H9 (cell line): ENCODE measurements at regions not wholly inside any gene's neighbourhood (a gene's known extent, or its start where the extent isn't known, plus 50 kb on each side); places are given as distances from the start of the nearest gene placed in this dataset.

Source experiments
- DNase-seq: peaks from one replicate; pipeline ENCODE4 v3.0.0-alpha.2; 2017
- H2AFZ ChIP-seq: one replicate; pipeline ENCODE4 v1.6.1; 2013; ENCODE audit warnings: mild to moderate bottlenecking, low read length, control low read depth, moderate library complexity
- H2AK5ac ChIP-seq: 2 replicates; pipeline ENCODE4 v1.6.1; 2013; ENCODE audit warnings: low read length, control low read depth, mixed read lengths; ENCODE audit not compliant: insufficient read length
- H2BK120ac ChIP-seq: one replicate; pipeline ENCODE4 v1.6.1; 2013; ENCODE audit warnings: low read depth, mild to moderate bottlenecking, low read length, control low read depth, inconsistent platforms; ENCODE audit not compliant: poor library complexity, severe bottlenecking
- H2BK12ac ChIP-seq: 2 replicates; pipeline ENCODE4 v1.6.1; 2013; ENCODE audit warnings: low read length, control low read depth, mixed read lengths, low read depth; ENCODE audit not compliant: insufficient read length
- H2BK15ac ChIP-seq: 2 replicates; pipeline ENCODE4 v1.6.1; 2013; ENCODE audit warnings: low read depth, low read length, control low read depth
- H2BK20ac ChIP-seq: one replicate; pipeline ENCODE4 v1.6.1; 2013; ENCODE audit warnings: low read depth, mild to moderate bottlenecking, low read length, control low read depth, inconsistent platforms; ENCODE audit not compliant: poor library complexity, severe bottlenecking
- H2BK5ac ChIP-seq: 2 replicates; pipeline ENCODE4 v1.6.1; 2013; ENCODE audit warnings: low read length, control low read depth, mixed read lengths; ENCODE audit not compliant: insufficient read length
- H3K14ac ChIP-seq: 2 replicates; pipeline ENCODE4 v1.6.1; 2013; ENCODE audit warnings: low read length, control low read depth; ENCODE audit not compliant: insufficient read depth
- H3K18ac ChIP-seq: 2 replicates; pipeline ENCODE4 v1.6.1; 2013; ENCODE audit warnings: low read depth, mild to moderate bottlenecking, mixed read lengths, low read length, control low read depth; ENCODE audit not compliant: insufficient read length
- H3K23ac ChIP-seq: 2 replicates; pipeline ENCODE4 v1.6.1; 2013; ENCODE audit warnings: low read length, control low read depth, mixed read lengths, low read depth; ENCODE audit not compliant: insufficient read length
- H3K23me2 ChIP-seq: 2 replicates; pipeline ENCODE4 v1.6.1; 2013; ENCODE audit warnings: low read depth, mild to moderate bottlenecking, mixed read lengths, low read length, control low read depth; ENCODE audit not compliant: insufficient read length, poor library complexity, severe bottlenecking
- H3K27ac ChIP-seq: 2 replicates; pipeline ENCODE4 v1.5.1; 2013; ENCODE audit warnings: low read length, control low read depth, mixed read lengths, low read depth; ENCODE audit not compliant: insufficient read length
- H3K27me3 ChIP-seq: 2 replicates; pipeline ENCODE4 v1.6.1; 2013; ENCODE audit warnings: low read length, control low read depth, inconsistent platforms; ENCODE audit not compliant: insufficient read depth
- H3K4ac ChIP-seq: 2 replicates; pipeline ENCODE4 v1.6.1; 2013; ENCODE audit warnings: low read depth, mild to moderate bottlenecking, control low read depth, inconsistent platforms, low read length, moderate library complexity
- H3K4me1 ChIP-seq: 2 replicates; pipeline ENCODE4 v1.6.1; 2013; ENCODE audit warnings: low read length, control low read depth, inconsistent platforms; ENCODE audit not compliant: insufficient read depth
- H3K4me2 ChIP-seq: 2 replicates; pipeline ENCODE4 v1.6.1; 2013; ENCODE audit warnings: low read length, control low read depth, mixed read lengths; ENCODE audit not compliant: insufficient read length, insufficient read depth
- H3K56ac ChIP-seq: 2 replicates; pipeline ENCODE4 v1.6.1; 2013; ENCODE audit warnings: low read depth, mild to moderate bottlenecking, mixed read lengths, low read length, control low read depth; ENCODE audit not compliant: insufficient read length
- H3K79me1 ChIP-seq: 2 replicates; pipeline ENCODE4 v1.6.1; 2013; ENCODE audit warnings: low read depth, mild to moderate bottlenecking, moderate library complexity, low read length, control low read depth, inconsistent platforms; ENCODE audit not compliant: insufficient read depth, poor library complexity, severe bottlenecking
- H3K79me2 ChIP-seq: 2 replicates; pipeline ENCODE4 v1.6.1; 2013; ENCODE audit warnings: low read length, control low read depth, inconsistent platforms; ENCODE audit not compliant: insufficient read depth
- H3K9ac ChIP-seq: 2 replicates; pipeline ENCODE4 v1.6.1; 2013; ENCODE audit warnings: low read length, control low read depth, mixed read lengths; ENCODE audit not compliant: insufficient read length; ENCODE audit errors: extremely low read depth
- H3K9me3 ChIP-seq: one replicate; pipeline ENCODE4 v1.6.1; 2013; ENCODE audit warnings: low read depth, low read length, inconsistent platforms; ENCODE audit not compliant: control insufficient read depth
- H3T11ph ChIP-seq: one replicate; pipeline ENCODE4 v1.6.1; 2013; ENCODE audit warnings: mild to moderate bottlenecking, low read length, control low read depth, inconsistent platforms
- H4K20me1 ChIP-seq: one replicate; pipeline ENCODE4 v1.6.1; 2013; ENCODE audit not compliant: control insufficient read depth, insufficient read length, insufficient read depth
- H4K5ac ChIP-seq: 2 replicates; pipeline ENCODE4 v1.6.1; 2013; ENCODE audit warnings: low read depth, mild to moderate bottlenecking, mixed read lengths, low read length, control low read depth; ENCODE audit not compliant: insufficient read length
- H4K8ac ChIP-seq: replicated peaks from 2 replicates; pipeline ENCODE4 v1.6.1; 2013; ENCODE audit warnings: low read length, control low read depth, mixed read lengths, low read depth; ENCODE audit not compliant: insufficient read length
- H4K91ac ChIP-seq: 2 replicates; pipeline ENCODE4 v1.6.1; 2013; ENCODE audit warnings: low read depth, mild to moderate bottlenecking, moderate library complexity, mixed read lengths, low read length, control low read depth; ENCODE audit not compliant: insufficient read length
- H3K27ac Mint-ChIP-seq, 3 experiments: 2 replicates in 2 of 3; 3 replicates in 1 of 3; pipeline ENCODE4 v1.8.0; 2020 to 2021; ENCODE audit warnings: mixed read lengths in 3 of 3, mild to moderate bottlenecking in 1 of 3, moderate library complexity in 1 of 3
- H3K27me3 Mint-ChIP-seq: 2 replicates; pipeline ENCODE4 v1.8.0; 2021; ENCODE audit warnings: low read depth, mild to moderate bottlenecking, moderate library complexity, mixed read lengths
- H3K36me3 Mint-ChIP-seq, 3 experiments: 2 replicates in 2 of 3; 3 replicates in 1 of 3; pipeline ENCODE4 v1.8.0; 2020 to 2021; ENCODE audit warnings: low read depth in 3 of 3, mixed read lengths in 3 of 3; ENCODE audit not compliant: insufficient read depth in 1 of 3
- H3K4me1 Mint-ChIP-seq, 2 experiments: 2 replicates each; pipeline ENCODE4 v1.8.0; 2020; ENCODE audit warnings: mixed read lengths in 2 of 2
- H3K4me3 Mint-ChIP-seq, 2 experiments: 2 replicates in 1 of 2; 3 replicates in 1 of 2; pipeline ENCODE4 v1.8.0; 2020 to 2021; ENCODE audit warnings: mild to moderate bottlenecking in 2 of 2, mixed read lengths in 2 of 2, moderate library complexity in 1 of 2
- H3K9me3 Mint-ChIP-seq, 2 experiments: 2 replicates in 1 of 2; 3 replicates in 1 of 2; pipeline ENCODE4 v1.8.0; 2020; ENCODE audit warnings: mild to moderate bottlenecking in 2 of 2, mixed read lengths in 2 of 2, moderate library complexity in 1 of 2
- CTCF ChIP-seq: fragments of 200-600 bp; sonication (generic); conservative IDR thresholded peaks from 3 replicates; pipeline ENCODE4 v1.8.0; 2021; ENCODE audit warnings: antibody characterized with exemption, mild to moderate bottlenecking
- WGBS: extraction: QIAGEN DNeasy Blood & Tissue Kit; methylation state at CpG from one replicate; pipeline ENCODE4 v1.1.7; 2013; ENCODE audit warnings: missing lambda C conversion rate, low lambda C conversion rate, mixed read lengths; ENCODE audit not compliant: insufficient read length; ENCODE audit errors: extremely low coverage; 5-methylcytosine and 5-hydroxymethylcytosine counted together

- Histone ChIP-seq H3K4me2 (no peak overlapping the region), H2AFZ (no peak overlapping the region), H3K79me2 (no peaks in the 10 kb centered on the region), H2BK120ac (no peak overlapping the region), H2BK20ac (no peak overlapping the region), H4K8ac (no peak overlapping the region), H3K79me1 (no peaks in the 10 kb centered on the region), H3K18ac (no peak overlapping the region), H3K9me3 (no peaks in the 10 kb centered on the region), H4K20me1 (no peaks in the 10 kb centered on the region), H3K23ac (no peak overlapping the region), H3K27ac (no peak overlapping the region), H2AK5ac (no peak overlapping the region), H4K5ac (no peak overlapping the region), H2BK5ac (no peak overlapping the region), H4K91ac (no peak overlapping the region), H3K14ac (no peak overlapping the region), H3T11ph (no peak overlapping the region), H3K4ac (no peak overlapping the region), H3K27me3 (no peaks in the 10 kb centered on the region), H2BK12ac (no peak overlapping the region), H3K23me2 (no peaks in the 10 kb centered on the region), H3K56ac (no peak overlapping the region), H3K9ac (no peak overlapping the region), H3K4me1 (no peaks in the 10 kb centered on the region), H2BK15ac (no peak overlapping the region)
- no peak for TF ChIP-seq CTCF
- WGBS: no CpG with 5 or more reads among the region's 3 CpGs
- no peak overlapping the region for H3K4me3 Mint-ChIP-seq
- no peak for DNase-seq
- H3K36me3 Mint-ChIP-seq: no peaks in the 10 kb centered on the region
- no peaks in the 10 kb centered on the region for H3K27me3 Mint-ChIP-seq
- no peaks in the 10 kb centered on the region for H3K9me3 Mint-ChIP-seq
- H3K4me1 Mint-ChIP-seq: no peaks in the 10 kb centered on the region
- H3K27ac Mint-ChIP-seq: no peak overlapping the region
Observed at GRCh38 chr9:78559449-78559885, 262.5 kb downstream of the PSAT1 start.
